ENCODE measurements at regions not wholly inside any gene's neighbourhood (a gene's known extent, or its start where the extent isn't known, plus 50 kb on each side); places are given as distances from the start of the nearest gene placed in this dataset.

GRCh38 chr1:201715801-201716741 is 112.9 kb upstream of the IPO9 start:
- peak overlapping the region; percentile 45 for H3K4me2 ChIP-seq (replicated peaks; ENCODE audit: low read depth, low read length, poor library complexity, severe bottlenecking)
- intact Hi-C loops (cut with micrococcal nuclease): no loop called here

More at GRCh38 chr1:201715801-201716741, 112.9 kb upstream of the IPO9 start:
- H3K9me3 Mint-ChIP-seq (ENCODE audit: insufficient read depth): no peaks in the 10 kb centered on the region
- CTCF ChIA-PET: interaction anchor here (0.6 to 1.6 kb wide), 5 partner anchors 11 to 204 kb away, joined by 3 to 12 read pairs (median 4); no protein-coding TSS in a partner anchor
- Histone ChIP-seq H3K36me3 (replicated peaks in 1 of 2; ENCODE audit: control extremely low read depth in 1 of 2, control insufficient read depth in 1 of 2, extremely low read depth in 1 of 2, insufficient read depth in 2 of 2, low read length in 1 of 2) (no peaks in the 10 kb centered on the region), H4K20me1 (ENCODE audit: control insufficient read depth, insufficient read depth, low read length, poor library complexity, severe bottlenecking) (no peaks in the 10 kb centered on the region), H3K9ac (ENCODE audit: low read length) (no peak overlapping the region), H3K4me1 (ENCODE audit: control insufficient read depth in 2 of 2, insufficient read depth in 2 of 2, low read length in 2 of 2) (peaks cover 22 to 31% of the 10 kb centered on the region in 2 donors), H3K79me2 (ENCODE audit: control insufficient read depth, insufficient read depth, low read length) (no peaks in the 10 kb centered on the region), H3K9me3 (ENCODE audit: control extremely low read depth in 1 of 3, control insufficient read depth in 2 of 3, insufficient read depth in 1 of 3, low read length in 2 of 3) (peaks cover 0 to 3% (median 0%) of the 10 kb centered on the region in 3 donors), H3K4me3 (ENCODE audit: control extremely low read depth in 1 of 5, extremely low read depth in 1 of 5, insufficient read depth in 1 of 5, low read depth in 2 of 5, low read length in 4 of 5) (no peak overlapping the region), H3K27ac (ENCODE audit: low read length in 2 of 2) (no peak overlapping the region), H2AFZ (ENCODE audit: insufficient read depth, low read depth, low read length, poor library complexity, severe bottlenecking) (no peak overlapping the region), H3K27me3 (replicated peaks in 1 of 4; ENCODE audit: control extremely low read depth in 1 of 4, control insufficient read depth in 3 of 4, insufficient read depth in 4 of 4, low read length in 3 of 4) (no peaks in the 10 kb centered on the region)
- POLR2A ChIA-PET: interaction anchor here (0.5 kb wide), 1 partner anchor 65 kb away, joined by 4 read pairs; no protein-coding TSS in a partner anchor
- peak; percentile 68 for ATAC-seq (ENCODE audit: low read depth)
- peak overlapping the region; percentile 24 for H3K27ac Mint-ChIP-seq
- WGBS (ENCODE audit: insufficient coverage): 51% methylated on average over 9 of the region's 11 CpGs
- peak overlapping the region; percentile 21 for H3K4me3 Mint-ChIP-seq
- H3K27me3 Mint-ChIP-seq: peaks cover 3% of the 10 kb centered on the region
- TF ChIP-seq CTCF (IDR thresholded peaks at IDR 0.05) (no peak), EZH2 (IDR thresholded peaks at IDR 0.05; ENCODE audit: borderline replicate concordance, insufficient read depth, low read depth, low read length, poor library complexity, severe bottlenecking) (no peak)
- peak; percentile 58 for DNase-seq
- peaks cover 25% of the 10 kb centered on the region for H3K4me1 Mint-ChIP-seq

All from B cell (primary cell).